ENCODE measurements at regions not wholly inside any gene's neighbourhood (a gene's known extent, or its start where the extent isn't known, plus 50 kb on each side); places are given as distances from the start of the nearest gene placed in this dataset.

DNA sequence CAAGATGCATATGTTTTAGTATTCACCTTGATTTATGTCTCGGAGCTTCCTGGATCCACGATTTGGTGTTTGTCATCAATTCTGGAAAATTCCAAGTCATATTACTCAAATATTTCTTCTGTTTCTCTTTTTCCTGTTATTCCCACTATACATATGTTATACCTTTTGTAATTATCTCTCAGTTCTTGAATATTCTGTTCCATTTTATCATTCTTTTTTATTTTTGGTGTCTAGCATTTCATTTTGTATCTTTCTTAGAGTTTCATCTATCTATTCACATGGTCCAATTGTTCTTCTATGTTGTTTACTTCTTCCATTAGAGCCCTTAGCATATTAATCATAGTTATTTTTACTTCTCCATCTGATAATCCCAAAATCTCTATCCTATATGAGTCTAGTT, 637.8 kb upstream of the GRAMD2B start:
- no peaks in the 10 kb centered on the region for H3K36me3 Mint-ChIP-seq (ENCODE audit: insufficient read depth)
- H3K9me3 Mint-ChIP-seq = peaks cover 4% of the 10 kb centered on the region
- H3K27ac Mint-ChIP-seq (ENCODE audit: low read depth) = no peak overlapping the region
- ATAC-seq (replicated peaks; ENCODE audit: extremely low read depth, poor library complexity, severe bottlenecking) (no peak), DNase-seq (ENCODE audit: low spot score in 2 of 2) (no peak)
- H3K4me1 Mint-ChIP-seq = no peaks in the 10 kb centered on the region
- H3K27me3 Mint-ChIP-seq = no peaks in the 10 kb centered on the region
- no peak overlapping the region for H3K4me3 Mint-ChIP-seq

DNA sequence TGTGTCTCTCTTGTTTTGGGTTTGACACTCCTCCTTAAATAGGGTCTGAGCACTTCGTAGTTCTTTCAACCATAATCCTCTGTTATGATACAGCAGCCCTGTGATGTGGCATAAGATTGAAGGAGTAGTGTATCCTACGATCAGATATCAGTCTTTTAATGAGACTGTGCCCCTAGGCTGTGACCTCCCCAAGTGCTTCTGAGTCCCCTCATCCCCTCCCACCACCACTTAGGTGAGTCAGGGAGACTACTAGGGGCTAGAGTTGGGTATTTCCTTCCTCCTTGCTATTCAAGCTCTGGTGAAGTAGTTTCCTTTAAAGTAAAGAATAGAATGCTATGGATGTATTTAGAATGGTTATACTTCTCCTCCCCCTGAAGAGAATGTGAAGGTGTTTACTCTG, 637.2 kb upstream of the GRAMD2B start:
- DNase-seq (ENCODE audit: low spot score in 2 of 2) (no peak), ATAC-seq (replicated peaks; ENCODE audit: extremely low read depth, poor library complexity, severe bottlenecking) (no peak)
- no peaks in the 10 kb centered on the region for H3K27me3 Mint-ChIP-seq
- H3K9me3 Mint-ChIP-seq = peaks cover 4% of the 10 kb centered on the region
- H3K36me3 Mint-ChIP-seq (ENCODE audit: insufficient read depth) = no peaks in the 10 kb centered on the region
- H3K27ac Mint-ChIP-seq (ENCODE audit: low read depth) = no peak overlapping the region
- no peak overlapping the region for H3K4me3 Mint-ChIP-seq
- no peaks in the 10 kb centered on the region for H3K4me1 Mint-ChIP-seq

DNA sequence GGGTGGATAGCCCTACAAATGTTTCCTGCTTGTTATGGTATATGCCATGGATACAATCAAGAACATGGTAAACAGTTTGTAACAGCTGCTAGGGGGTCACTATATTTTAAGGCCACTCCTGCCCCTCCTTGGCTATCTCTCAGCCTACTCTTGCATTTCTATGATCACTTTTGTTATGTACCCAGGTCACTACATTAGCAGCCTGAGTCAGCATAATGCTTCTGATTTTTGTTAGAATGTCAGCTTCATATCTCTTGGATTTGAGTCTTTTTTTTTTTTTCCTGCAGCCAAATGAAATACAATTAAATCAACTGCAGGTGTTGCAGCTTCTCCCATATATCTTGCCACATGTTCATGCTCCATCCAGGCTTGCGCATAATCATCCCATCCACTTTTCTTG, 629.7 kb upstream of the GRAMD2B start:
- Mint-ChIP-seq H3K27ac (ENCODE audit: low read depth) (no peak overlapping the region), H3K4me1 (no peaks in the 10 kb centered on the region), H3K27me3 (no peaks in the 10 kb centered on the region), H3K9me3 (peaks cover 27% of the 10 kb centered on the region), H3K4me3 (no peak overlapping the region), H3K36me3 (ENCODE audit: insufficient read depth) (no peaks in the 10 kb centered on the region)
- no peak for DNase-seq (ENCODE audit: low spot score in 2 of 2)
- ATAC-seq (replicated peaks; ENCODE audit: extremely low read depth, poor library complexity, severe bottlenecking) = no peak

- H3K4me3 Mint-ChIP-seq = no peak overlapping the region
- no peak for ATAC-seq (replicated peaks; ENCODE audit: extremely low read depth, poor library complexity, severe bottlenecking)
- H3K27me3 Mint-ChIP-seq = no peaks in the 10 kb centered on the region
- H3K9me3 Mint-ChIP-seq = peaks cover 34% of the 10 kb centered on the region
- no peak for DNase-seq (ENCODE audit: low spot score in 2 of 2)
- H3K4me1 Mint-ChIP-seq = no peaks in the 10 kb centered on the region
- H3K27ac Mint-ChIP-seq (ENCODE audit: low read depth) = no peak overlapping the region
- no peaks in the 10 kb centered on the region for H3K36me3 Mint-ChIP-seq (ENCODE audit: insufficient read depth)
These were observed 628.3 kb upstream of the GRAMD2B start for GRCh38 chr5:125794922-125795321.

GRCh38 chr5:125798307-125798706, 624.9 kb upstream of the GRAMD2B start:
- no peak overlapping the region for H3K4me3 Mint-ChIP-seq
- no peaks in the 10 kb centered on the region for H3K27me3 Mint-ChIP-seq
- ATAC-seq (replicated peaks; ENCODE audit: extremely low read depth, poor library complexity, severe bottlenecking) (no peak), DNase-seq (ENCODE audit: low spot score in 2 of 2) (no peak)
- no peaks in the 10 kb centered on the region for H3K36me3 Mint-ChIP-seq (ENCODE audit: insufficient read depth)
- H3K9me3 Mint-ChIP-seq = peaks cover 35% of the 10 kb centered on the region
- H3K4me1 Mint-ChIP-seq = no peaks in the 10 kb centered on the region
- no peak overlapping the region for H3K27ac Mint-ChIP-seq (ENCODE audit: low read depth)

DNA sequence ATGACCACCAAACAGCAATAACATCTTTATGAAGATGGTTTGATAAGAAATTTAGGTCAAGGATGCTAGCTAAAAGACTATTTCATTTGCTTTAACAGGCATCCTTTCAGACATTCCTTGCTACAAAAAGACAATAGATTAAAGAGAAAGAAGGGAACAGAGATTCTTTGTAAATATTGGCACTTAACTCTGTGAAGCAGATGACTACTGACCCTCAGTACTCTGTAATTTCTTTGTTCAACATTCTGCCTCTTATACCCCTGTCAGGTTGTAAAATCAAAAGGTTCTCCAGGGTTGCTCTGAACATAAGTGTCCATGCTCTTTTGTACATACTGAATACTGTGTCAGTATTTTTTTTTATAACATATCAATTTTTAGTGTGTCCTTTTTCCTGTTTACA, 610.6 kb upstream of the GRAMD2B start:
- H3K4me3 Mint-ChIP-seq = no peak overlapping the region
- no peak overlapping the region for H3K27ac Mint-ChIP-seq (ENCODE audit: low read depth)
- H3K36me3 Mint-ChIP-seq (ENCODE audit: insufficient read depth) = no peaks in the 10 kb centered on the region
- no peaks in the 10 kb centered on the region for H3K4me1 Mint-ChIP-seq
- DNase-seq (ENCODE audit: low spot score in 2 of 2) (no peak), ATAC-seq (replicated peaks; ENCODE audit: extremely low read depth, poor library complexity, severe bottlenecking) (no peak)
- peaks cover 6% of the 10 kb centered on the region for H3K9me3 Mint-ChIP-seq
- no peaks in the 10 kb centered on the region for H3K27me3 Mint-ChIP-seq

GRCh38 chr5:125813221-125813974, 609.8 kb upstream of the GRAMD2B start:
- no peaks in the 10 kb centered on the region for H3K36me3 Mint-ChIP-seq (ENCODE audit: insufficient read depth)
- no peak overlapping the region for H3K27ac Mint-ChIP-seq (ENCODE audit: low read depth)
- DNase-seq (ENCODE audit: low spot score in 2 of 2) = no peak
- H3K9me3 Mint-ChIP-seq = peaks cover 6% of the 10 kb centered on the region
- no peak for ATAC-seq (replicated peaks; ENCODE audit: extremely low read depth, poor library complexity, severe bottlenecking)
- H3K27me3 Mint-ChIP-seq = no peaks in the 10 kb centered on the region
- H3K4me3 Mint-ChIP-seq = no peak overlapping the region
- H3K4me1 Mint-ChIP-seq = no peaks in the 10 kb centered on the region

DNA sequence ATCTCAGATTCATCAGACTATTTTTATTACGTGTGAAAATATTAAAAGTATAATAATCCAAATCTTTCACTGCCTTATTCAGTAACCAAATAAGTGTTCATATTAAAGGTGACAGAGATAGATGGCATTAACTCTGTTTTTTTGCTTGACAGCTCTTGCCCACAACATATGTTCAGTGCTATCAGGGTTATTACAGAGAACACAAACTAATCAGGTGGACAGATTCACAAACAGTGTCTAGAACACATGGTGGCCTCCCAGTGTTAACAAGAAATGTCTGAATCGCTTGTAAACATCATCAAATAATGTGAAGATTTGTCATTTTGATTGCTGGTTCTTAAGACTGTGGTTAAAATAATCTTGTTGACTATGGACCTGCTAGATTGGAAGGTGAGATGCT, 609.1 kb upstream of the GRAMD2B start:
- peaks cover 6% of the 10 kb centered on the region for H3K9me3 Mint-ChIP-seq
- H3K27ac Mint-ChIP-seq (ENCODE audit: low read depth) = no peak overlapping the region
- no peak overlapping the region for H3K4me3 Mint-ChIP-seq
- H3K4me1 Mint-ChIP-seq = no peaks in the 10 kb centered on the region
- ATAC-seq (replicated peaks; ENCODE audit: extremely low read depth, poor library complexity, severe bottlenecking) = no peak
- H3K36me3 Mint-ChIP-seq (ENCODE audit: insufficient read depth) = no peaks in the 10 kb centered on the region
- no peak for DNase-seq (ENCODE audit: low spot score in 2 of 2)
- H3K27me3 Mint-ChIP-seq = no peaks in the 10 kb centered on the region

- Mint-ChIP-seq H3K36me3 (ENCODE audit: insufficient read depth) (no peaks in the 10 kb centered on the region), H3K4me1 (no peaks in the 10 kb centered on the region), H3K27me3 (no peaks in the 10 kb centered on the region), H3K27ac (ENCODE audit: low read depth) (no peak overlapping the region), H3K9me3 (peaks cover 23% of the 10 kb centered on the region), H3K4me3 (no peak overlapping the region)
- DNase-seq (ENCODE audit: low spot score in 2 of 2) (no peak), ATAC-seq (replicated peaks; ENCODE audit: extremely low read depth, poor library complexity, severe bottlenecking) (no peak)
These were observed 599.6 kb upstream of the GRAMD2B start for GRCh38 chr5:125823572-125823971.

DNA sequence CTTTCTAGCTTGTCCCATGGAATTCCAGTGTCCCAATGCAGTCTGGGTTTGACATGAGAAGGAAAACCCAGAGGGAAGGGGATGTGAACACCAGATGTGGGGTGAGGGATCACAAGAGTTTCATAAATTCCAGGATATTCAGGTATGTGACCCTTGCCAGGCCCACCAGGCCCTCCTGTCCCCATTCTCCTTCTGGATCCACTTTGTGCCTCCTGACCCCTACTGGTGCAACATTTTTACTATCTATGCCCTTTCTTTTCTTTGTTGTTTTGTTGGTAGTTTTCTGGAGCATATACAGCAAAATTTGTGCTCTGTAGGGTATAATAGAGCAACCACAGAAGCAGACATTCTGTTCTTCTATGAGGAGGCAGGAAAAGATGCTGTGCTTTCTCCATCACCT, 597.0 kb upstream of the GRAMD2B start:
- DNase-seq (ENCODE audit: low spot score in 2 of 2) (no peak), ATAC-seq (replicated peaks; ENCODE audit: extremely low read depth, poor library complexity, severe bottlenecking) (no peak)
- H3K27me3 Mint-ChIP-seq = no peaks in the 10 kb centered on the region
- H3K9me3 Mint-ChIP-seq = peaks cover 29% of the 10 kb centered on the region
- H3K4me1 Mint-ChIP-seq = no peaks in the 10 kb centered on the region
- no peaks in the 10 kb centered on the region for H3K36me3 Mint-ChIP-seq (ENCODE audit: insufficient read depth)
- H3K4me3 Mint-ChIP-seq = no peak overlapping the region
- no peak overlapping the region for H3K27ac Mint-ChIP-seq (ENCODE audit: low read depth)

DNA sequence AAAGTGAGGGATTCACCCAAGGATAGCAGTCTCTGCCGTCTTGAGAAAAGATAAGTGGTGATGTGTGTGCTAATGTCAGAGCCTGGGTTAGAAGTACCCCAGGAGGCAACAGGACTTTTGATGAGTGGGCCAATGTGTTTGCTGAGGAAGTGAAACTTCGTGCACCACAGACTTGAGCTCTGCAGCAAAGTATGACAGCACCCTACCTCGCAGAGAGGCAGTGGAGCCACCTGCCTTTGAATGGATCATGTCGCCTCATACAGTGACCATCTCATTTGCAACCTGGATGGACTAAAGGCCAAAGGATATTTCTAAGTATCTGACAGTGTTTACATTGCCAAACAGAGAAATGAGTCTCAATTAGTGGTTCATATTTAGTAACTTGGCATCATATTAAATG, 593.9 kb upstream of the GRAMD2B start:
- Mint-ChIP-seq H3K4me3 (no peak overlapping the region), H3K27ac (ENCODE audit: low read depth) (no peak overlapping the region), H3K9me3 (peaks cover 24% of the 10 kb centered on the region), H3K27me3 (no peaks in the 10 kb centered on the region), H3K36me3 (ENCODE audit: insufficient read depth) (no peaks in the 10 kb centered on the region), H3K4me1 (no peaks in the 10 kb centered on the region)
- no peak for ATAC-seq (replicated peaks; ENCODE audit: extremely low read depth, poor library complexity, severe bottlenecking)
- no peak for DNase-seq (ENCODE audit: low spot score in 2 of 2)

DNA sequence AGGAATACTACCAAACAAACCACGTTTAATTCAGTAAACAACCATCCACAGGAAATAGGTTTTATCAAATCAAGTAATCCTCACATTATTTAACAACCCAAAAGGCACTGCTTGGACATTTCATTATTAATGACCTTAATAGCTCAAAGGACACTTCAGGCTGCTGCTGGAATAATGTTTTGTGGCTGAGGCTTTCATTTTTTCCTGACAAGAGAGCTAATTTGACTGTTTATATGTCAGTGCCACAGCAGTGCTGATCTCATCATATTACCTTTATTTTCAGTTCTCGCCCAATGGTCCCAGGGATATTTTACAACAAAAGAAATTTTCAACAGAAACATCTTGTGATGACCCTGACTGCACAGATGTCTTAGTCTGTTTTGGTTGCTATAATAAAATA, 589.8 kb upstream of the GRAMD2B start:
- Mint-ChIP-seq H3K36me3 (ENCODE audit: insufficient read depth) (no peaks in the 10 kb centered on the region), H3K9me3 (peaks cover 12% of the 10 kb centered on the region), H3K4me3 (no peak overlapping the region), H3K4me1 (no peaks in the 10 kb centered on the region), H3K27me3 (no peaks in the 10 kb centered on the region), H3K27ac (ENCODE audit: low read depth) (no peak overlapping the region)
- ATAC-seq (replicated peaks; ENCODE audit: extremely low read depth, poor library complexity, severe bottlenecking) (no peak), DNase-seq (ENCODE audit: low spot score in 2 of 2) (no peak)

GRCh38 chr5:125834438-125835115, 588.6 kb upstream of the GRAMD2B start:
- ATAC-seq (replicated peaks; ENCODE audit: extremely low read depth, poor library complexity, severe bottlenecking) (no peak), DNase-seq (ENCODE audit: low spot score in 2 of 2) (no peak)
- Mint-ChIP-seq H3K9me3 (peaks cover 12% of the 10 kb centered on the region), H3K27ac (ENCODE audit: low read depth) (no peak overlapping the region), H3K4me1 (no peaks in the 10 kb centered on the region), H3K36me3 (ENCODE audit: insufficient read depth) (no peaks in the 10 kb centered on the region), H3K4me3 (no peak overlapping the region), H3K27me3 (no peaks in the 10 kb centered on the region)
